ENCODE measurements at regions not wholly inside any gene's neighbourhood (a gene's known extent, or its start where the extent isn't known, plus 50 kb on each side); places are given as distances from the start of the nearest gene placed in this dataset.

- ChIA-PET POLR2A (no interaction called here), CTCF (no interaction called here)
- no peak overlapping the region for H3K4me3 ChIP-seq (ENCODE audit: low read length)
- no peak for TF ChIP-seq CTCF (IDR thresholded peaks at IDR 0.05)
- H3K9me3 ChIP-seq (ENCODE audit: control insufficient read depth in 1 of 2, insufficient read depth in 1 of 2, low read length in 2 of 2) = no peaks in the 10 kb centered on the region
- H3K27me3 ChIP-seq (ENCODE audit: control insufficient read depth in 1 of 2, insufficient read depth in 2 of 2, low read length in 2 of 2) = no peaks in the 10 kb centered on the region
- intact Hi-C loops (cut with DNase I, micrococcal nuclease) = no loop called here
- Mint-ChIP-seq H3K27me3 (no peaks in the 10 kb centered on the region), H3K9me3 (peaks cover 3% of the 10 kb centered on the region), H3K4me3 (no peak overlapping the region), H3K27ac (no peak overlapping the region), H3K4me1 (ENCODE audit: low read depth) (no peaks in the 10 kb centered on the region), H3K36me3 (ENCODE audit: low read depth) (no peaks in the 10 kb centered on the region)
- no peak overlapping the region for H3K27ac ChIP-seq (ENCODE audit: low read depth in 1 of 2, low read length in 2 of 2)
- H3K36me3 ChIP-seq (ENCODE audit: insufficient read depth, low read length) = no peaks in the 10 kb centered on the region
- ATAC-seq (ENCODE audit: poor library complexity) (no peak), DNase-seq (no peak)
- H3K4me1 ChIP-seq (ENCODE audit: insufficient read depth, low read length) = no peaks in the 10 kb centered on the region
These were observed 520.8 kb downstream of the RAB28 start for GRCh38 chr4:12963291-12963690.

- Histone ChIP-seq H3K36me3 (ENCODE audit: insufficient read depth, low read length) (no peaks in the 10 kb centered on the region), H3K4me1 (ENCODE audit: insufficient read depth, low read length) (no peaks in the 10 kb centered on the region), H3K4me3 (ENCODE audit: low read length) (no peak overlapping the region), H3K27me3 (ENCODE audit: control insufficient read depth in 1 of 2, insufficient read depth in 2 of 2, low read length in 2 of 2) (no peaks in the 10 kb centered on the region), H3K9me3 (ENCODE audit: control insufficient read depth in 1 of 2, insufficient read depth in 1 of 2, low read length in 2 of 2) (no peaks in the 10 kb centered on the region), H3K27ac (ENCODE audit: low read depth in 1 of 2, low read length in 2 of 2) (no peak overlapping the region)
- ATAC-seq (ENCODE audit: poor library complexity) = no peak
- ChIA-PET POLR2A (no interaction called here), CTCF (no interaction called here)
- H3K36me3 Mint-ChIP-seq (ENCODE audit: low read depth) = no peaks in the 10 kb centered on the region
- no peaks in the 10 kb centered on the region for H3K9me3 Mint-ChIP-seq
- H3K4me3 Mint-ChIP-seq = no peak overlapping the region
- no peak for TF ChIP-seq CTCF (IDR thresholded peaks at IDR 0.05)
- H3K27ac Mint-ChIP-seq = no peak overlapping the region
- DNase-seq = no peak
- no peaks in the 10 kb centered on the region for H3K4me1 Mint-ChIP-seq (ENCODE audit: low read depth)
- intact Hi-C loops (cut with DNase I, micrococcal nuclease) = no loop called here
- H3K27me3 Mint-ChIP-seq = no peaks in the 10 kb centered on the region
These were observed 522.4 kb downstream of the RAB28 start for GRCh38 chr4:12961713-12962112.

DNA sequence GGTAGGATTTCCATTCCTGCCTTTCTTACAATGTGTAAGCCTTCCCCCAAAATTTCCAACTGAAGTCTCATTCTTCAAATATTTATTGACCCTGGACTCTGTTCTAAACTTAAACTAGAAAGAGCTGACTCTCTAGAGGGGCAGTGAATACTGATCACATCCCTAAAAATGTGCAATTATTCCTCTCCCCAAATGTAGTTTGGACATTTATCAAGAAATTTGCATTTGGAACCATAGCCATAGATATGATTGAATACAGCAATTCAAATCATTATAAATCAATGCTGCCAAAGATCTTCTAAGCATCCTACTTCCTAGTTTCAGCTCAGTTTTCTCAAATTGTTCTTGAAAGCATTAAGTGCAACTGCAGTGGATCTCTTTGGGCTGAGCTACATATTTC is 525.7 kb downstream of the RAB28 start:
- H3K9me3 Mint-ChIP-seq = no peaks in the 10 kb centered on the region
- POLR2A ChIA-PET = no interaction called here

More for the DNA sequence above, 525.7 kb downstream of the RAB28 start:
- no peaks in the 10 kb centered on the region for H3K36me3 ChIP-seq (ENCODE audit: insufficient read depth, low read length)
- no peaks in the 10 kb centered on the region for H3K27me3 ChIP-seq (ENCODE audit: control insufficient read depth in 1 of 2, insufficient read depth in 2 of 2, low read length in 2 of 2)
- TF ChIP-seq CTCF (IDR thresholded peaks at IDR 0.05) = no peak
- intact Hi-C loops (cut with DNase I, micrococcal nuclease) = no loop called here
- CTCF ChIA-PET = interaction anchor here (1.1 to 1.3 kb wide), 2 partner anchors 9 to 10 kb away, joined by 3 read pairs; no protein-coding TSS in a partner anchor
- H3K27ac ChIP-seq (ENCODE audit: low read depth in 1 of 2, low read length in 2 of 2) = no peak overlapping the region
- Mint-ChIP-seq H3K27me3 (no peaks in the 10 kb centered on the region), H3K4me3 (no peak overlapping the region), H3K27ac (no peak overlapping the region), H3K36me3 (ENCODE audit: low read depth) (no peaks in the 10 kb centered on the region), H3K4me1 (ENCODE audit: low read depth) (no peaks in the 10 kb centered on the region)
- ATAC-seq (ENCODE audit: poor library complexity) (no peak), DNase-seq (no peak)
- H3K4me1 ChIP-seq (ENCODE audit: insufficient read depth, low read length) = no peaks in the 10 kb centered on the region
- no peak overlapping the region for H3K4me3 ChIP-seq (ENCODE audit: low read length)
- H3K9me3 ChIP-seq (ENCODE audit: control insufficient read depth in 1 of 2, insufficient read depth in 1 of 2, low read length in 2 of 2) = no peaks in the 10 kb centered on the region
